Kidney glomerular epithelial cell (primary cell): ENCODE measurements at regions not wholly inside any gene's neighbourhood (a gene's known extent, or its start where the extent isn't known, plus 50 kb on each side); places are given as distances from the start of the nearest gene placed in this dataset.
A peak's percentile ranks its signal among the peaks of the same experiment; 100 is the strongest.

Experiments used
- DNase-seq: peaks from one replicate; lab custom pipeline; 2025; lab: John Stamatoyannopoulos, UW

DNA sequence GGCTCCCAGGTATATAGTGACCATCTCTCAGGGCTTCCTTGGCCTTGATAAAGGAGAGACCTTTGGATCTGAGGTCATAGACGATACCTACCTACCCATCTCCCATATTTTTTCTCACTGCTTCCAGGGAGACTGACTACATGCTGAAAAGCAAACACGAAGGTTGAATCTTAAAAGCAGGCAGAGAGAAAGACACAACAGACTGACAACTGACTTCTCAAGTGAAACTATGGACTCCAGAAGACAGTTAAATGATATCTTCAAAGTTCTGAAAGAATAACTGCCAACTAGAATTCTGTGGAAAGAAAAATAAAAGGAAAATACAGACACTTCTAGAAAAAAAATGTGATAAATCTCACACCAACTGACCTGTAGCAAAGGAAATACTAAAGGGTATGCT, 76.5 kb upstream of the HAAO start:
- no peak for DNase-seq

DNA sequence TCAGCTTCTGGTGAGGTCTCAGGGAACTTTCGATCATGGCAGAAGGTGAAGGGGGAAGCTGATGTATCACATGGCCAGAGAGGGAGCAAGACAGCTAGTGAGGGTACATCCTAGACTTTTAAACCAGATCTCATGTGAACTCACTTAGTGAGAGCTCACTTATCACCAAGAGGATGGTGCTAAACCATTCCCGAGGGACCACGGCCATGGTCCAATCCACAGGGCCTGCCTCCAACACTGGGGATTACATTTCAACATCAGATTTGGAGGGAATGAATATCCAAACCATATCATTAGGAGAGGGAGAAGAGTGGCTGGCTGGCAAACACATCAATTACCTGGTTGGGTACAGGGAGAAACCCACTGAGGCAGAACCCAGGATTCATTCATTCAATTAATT, 75.7 kb upstream of the HAAO start:
- DNase-seq: no peak

DNA sequence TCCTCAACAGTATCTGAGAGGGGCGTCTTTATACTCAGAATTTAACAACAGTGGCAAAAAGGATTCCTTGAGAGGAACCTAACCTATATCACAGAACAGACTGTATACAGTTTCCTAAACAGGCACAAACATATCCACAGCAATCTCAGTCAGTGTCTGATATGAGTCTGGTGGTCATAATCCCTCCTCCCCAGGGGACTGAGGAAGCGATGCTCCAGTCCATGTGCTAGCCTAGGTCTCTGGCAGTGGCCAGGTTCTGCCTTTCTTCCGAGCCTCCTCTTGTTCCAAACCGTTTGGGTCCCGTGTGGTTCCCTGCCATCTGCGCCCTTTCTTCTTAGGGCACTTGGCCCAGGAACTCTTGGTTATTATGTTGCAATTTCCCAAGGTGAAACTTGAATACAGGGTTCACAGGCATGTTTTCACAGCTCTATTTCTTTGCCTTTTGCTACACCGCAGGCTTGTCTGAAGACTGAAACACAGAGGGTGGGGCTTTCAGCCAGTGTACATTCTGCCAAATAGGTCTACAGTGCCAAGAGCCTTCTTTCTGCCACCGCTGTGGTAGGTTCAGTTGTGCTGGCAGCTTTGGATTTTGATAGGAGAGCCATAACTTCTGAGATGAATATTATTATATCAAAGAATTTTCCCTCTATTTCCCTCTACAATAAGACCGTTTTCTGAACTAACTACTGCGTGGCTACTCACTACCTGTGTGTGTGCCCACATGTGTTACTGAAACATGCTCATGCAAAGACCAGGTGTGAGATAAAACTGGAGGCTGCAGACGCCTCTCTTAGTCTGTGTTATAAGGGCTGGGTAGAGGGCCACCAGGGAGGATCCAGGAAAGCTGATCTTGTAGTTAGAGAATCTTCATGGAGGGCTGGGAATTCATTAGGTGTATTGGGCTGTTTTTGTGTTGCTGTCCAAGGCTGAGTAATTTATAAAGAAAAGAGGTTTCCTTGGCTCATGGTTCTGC, 75.0 kb upstream of the HAAO start:
- DNase-seq: no peak

DNA sequence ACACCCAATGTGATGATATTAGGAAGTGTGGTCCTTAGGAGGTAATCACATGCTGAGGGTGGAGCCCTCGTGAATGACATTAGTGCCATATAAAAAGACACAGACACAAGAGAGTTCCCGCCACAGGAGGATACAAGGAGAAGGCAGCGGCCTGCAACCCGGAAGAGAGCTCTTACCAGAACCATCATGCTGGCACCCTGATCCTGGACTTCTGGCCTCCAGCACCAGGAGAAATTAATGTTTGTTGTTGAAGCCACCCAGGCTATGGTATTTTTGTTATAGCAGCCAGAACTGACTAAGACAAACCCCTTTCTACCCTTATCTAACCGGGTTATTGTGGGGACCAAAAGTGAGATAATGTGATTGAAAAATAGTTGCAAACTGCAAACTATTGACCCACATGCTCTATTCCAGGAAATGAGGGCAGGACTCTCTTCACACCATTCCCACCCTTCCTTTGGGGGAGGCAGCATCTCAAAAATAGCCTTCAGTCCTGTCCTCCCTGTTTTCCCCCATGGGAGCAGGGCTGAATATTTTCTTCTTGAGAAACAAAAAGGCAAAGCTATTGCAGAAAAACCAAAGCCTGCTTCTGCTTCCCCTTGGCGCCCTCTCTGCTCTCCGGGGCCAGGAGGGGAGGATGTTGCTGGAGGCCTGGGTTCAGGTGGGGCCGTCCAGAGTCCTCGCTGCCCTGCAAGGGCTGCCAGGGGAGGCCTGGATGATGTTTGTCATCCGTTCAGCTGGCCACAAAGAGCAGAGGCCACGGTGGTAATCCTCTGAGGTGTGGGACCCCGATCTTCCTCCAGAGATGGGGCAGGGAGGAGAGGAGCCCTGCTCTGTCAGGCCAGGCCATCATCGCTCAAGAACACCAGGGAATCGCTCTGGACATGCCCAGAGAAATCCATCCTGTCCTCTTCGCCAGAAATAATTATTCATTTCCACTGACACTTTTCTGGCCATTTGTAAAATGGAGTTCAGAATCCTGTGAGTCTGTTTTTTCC, 73.8 kb upstream of the HAAO start:
- DNase-seq: no peak

DNA sequence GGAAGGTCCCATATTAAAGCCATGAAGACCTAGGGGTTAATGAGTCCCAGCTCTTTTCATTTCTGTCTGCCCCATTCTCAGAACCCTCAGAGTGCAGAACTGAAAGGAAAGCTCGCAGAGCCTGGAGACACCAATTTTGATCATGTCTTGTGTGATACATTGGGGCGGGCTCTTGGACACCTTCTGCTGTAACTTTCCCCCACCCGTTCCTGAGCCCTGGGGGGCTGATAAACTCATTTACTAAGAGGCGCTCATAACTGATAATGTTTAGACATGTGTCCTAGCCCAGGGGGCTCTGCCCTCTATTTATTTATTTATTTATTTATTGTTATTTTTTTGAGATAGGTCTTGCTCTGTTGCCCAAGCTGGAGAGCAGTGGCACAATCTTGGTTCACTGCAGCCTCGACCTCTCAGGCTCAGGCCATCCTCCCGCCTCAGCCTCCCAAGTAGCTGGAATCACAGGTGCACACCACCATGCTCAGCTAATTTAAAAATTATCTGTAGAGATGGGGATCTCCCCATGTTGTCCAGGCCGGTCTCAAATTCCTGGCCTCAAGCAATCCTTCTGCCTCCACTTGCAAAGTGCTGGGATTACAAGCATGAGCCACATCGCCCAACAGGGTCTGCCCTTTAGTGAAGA, 72.4 kb upstream of the HAAO start:
- no peak for DNase-seq

DNA sequence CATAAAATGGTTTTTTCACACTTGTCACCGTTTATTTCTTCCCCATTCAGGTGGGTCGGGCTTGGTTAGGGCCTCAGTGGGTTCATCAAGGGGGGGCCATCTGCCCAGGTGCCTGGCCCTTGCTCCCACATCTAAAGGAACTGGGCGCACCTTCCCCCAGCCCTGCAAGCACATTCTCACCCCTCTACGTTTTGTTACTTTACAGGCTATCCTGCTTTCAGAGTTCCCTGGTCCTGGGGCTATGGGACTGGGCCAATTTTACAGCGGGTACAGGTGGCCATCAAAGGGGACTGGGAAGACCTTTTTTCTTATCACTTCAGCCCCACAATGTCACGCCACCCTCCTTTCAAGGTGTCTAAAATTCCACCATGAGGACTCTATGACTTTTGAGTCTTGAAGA, 71.8 kb upstream of the HAAO start:
- DNase-seq: no peak

DNA sequence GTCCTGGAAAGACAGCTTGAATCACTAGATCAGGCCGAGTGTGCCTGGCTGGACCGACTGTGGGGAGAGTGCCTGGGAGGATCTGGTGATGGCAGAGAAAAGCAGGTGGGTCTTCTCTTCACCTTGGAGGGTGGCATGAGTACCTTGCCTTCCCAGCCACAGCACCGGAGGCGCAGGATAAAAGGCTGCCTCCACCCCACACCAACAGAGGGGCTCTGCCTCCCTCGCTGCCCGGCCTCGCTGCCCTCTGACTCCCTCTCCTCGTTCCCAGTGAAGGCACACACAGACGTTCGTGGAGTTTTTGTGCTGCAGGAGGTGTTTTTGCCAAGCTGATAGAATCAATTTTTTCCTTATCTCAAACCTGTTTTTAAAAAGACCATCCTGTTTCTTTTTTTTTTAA, 71.4 kb upstream of the HAAO start:
- no peak for DNase-seq

DNA sequence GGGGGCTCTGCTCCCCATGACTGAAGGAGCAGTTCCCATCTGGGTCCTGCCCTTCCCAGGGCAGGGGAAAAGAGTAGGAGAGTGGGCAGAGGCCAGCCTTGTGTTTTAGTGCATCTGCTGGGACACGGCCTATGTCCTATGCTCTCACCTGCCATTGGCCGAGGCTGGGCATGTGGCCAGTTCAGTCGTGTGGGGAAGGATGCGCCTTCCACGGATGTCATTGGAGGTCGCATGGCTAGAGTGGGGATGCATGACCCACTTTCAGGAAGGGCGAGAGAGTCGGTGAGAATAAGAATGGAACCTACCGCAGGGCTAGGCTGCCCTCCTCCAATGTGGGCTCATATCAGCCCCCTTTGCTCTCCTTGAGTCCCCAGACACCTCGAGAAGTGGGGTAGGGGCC, 70.9 kb upstream of the HAAO start:
- DNase-seq: no peak

DNA sequence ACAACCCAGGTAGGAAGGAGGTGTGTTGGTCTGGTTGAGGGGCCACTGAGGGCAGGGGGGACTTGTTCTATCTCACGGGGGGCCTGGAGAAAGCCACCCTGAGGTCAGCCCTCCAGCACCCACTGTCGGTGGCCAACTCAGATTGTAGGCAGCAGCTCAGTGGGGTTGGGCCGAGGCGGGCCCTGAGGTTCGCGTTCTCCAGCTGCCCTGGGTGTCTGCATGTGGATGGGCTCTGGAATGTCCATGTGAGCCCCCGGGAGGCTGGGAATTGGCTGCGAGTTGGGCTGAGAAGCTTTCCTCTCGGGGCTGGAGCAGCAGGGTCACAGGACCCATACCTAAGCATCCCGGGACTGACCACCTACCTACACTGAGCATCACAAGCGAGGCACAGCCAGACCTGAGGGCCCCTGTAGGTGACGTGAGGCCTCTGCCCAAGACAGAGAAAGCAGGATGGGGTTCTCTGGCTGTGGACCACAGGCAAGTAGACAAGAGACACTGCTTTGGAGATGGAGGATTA, 70.3 kb upstream of the HAAO start:
- no peak for DNase-seq

DNA sequence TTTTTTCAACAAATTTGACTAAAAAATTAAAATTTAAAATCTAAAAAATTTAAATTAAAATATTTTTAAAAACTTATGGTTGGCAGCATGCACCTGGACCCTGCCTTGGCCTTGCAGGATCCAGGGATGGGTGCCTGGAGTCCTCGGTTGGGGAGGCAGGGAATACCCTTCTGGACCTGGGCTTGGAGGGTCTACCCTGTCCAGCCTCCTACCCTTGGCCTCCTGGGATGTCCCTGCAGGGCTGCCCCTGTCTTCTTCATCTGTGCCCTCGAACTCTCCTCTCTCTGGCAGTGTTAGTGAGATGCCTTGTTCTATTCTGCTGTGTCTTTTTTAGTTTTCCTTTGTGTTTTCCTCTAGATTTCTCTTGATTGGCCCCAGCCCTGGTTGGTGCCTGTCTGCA, 68.9 kb upstream of the HAAO start:
- no peak for DNase-seq

DNA sequence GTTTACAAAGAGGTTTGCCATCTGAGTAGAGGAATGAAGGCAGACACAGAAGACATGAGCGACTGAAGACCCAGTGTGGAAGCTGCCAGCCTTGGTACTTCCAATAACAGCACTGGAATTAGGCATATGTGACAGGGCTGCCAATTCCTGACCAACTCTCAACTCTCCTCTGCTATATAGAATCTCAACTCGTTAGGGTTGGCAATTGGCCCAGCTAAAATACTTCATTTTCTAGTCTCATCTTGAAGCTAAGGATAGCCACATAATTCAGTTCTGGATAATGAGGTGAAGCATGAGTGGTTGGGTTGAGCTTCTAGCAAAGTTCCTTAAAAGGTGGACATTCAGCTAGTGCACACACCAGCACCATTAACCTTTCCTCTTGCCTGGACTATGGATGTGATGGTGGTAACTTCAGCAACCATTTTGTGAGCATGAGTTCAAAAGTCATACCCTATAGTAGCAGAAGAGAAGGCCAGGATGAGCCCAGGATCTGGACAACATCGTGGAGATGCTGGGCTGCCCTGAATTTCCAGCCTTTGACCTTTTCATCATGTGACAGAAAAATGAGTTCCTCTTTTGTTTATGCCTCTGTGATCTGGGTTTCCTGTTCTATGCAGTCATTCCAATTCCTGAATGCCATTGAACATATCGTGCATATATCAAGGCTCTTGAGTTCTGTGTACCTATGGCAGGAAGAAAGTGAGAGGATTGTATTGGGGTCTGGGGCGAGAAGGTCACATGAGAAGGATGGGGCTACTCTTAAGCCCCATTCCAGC, 68.1 kb upstream of the HAAO start:
- no peak for DNase-seq

DNA sequence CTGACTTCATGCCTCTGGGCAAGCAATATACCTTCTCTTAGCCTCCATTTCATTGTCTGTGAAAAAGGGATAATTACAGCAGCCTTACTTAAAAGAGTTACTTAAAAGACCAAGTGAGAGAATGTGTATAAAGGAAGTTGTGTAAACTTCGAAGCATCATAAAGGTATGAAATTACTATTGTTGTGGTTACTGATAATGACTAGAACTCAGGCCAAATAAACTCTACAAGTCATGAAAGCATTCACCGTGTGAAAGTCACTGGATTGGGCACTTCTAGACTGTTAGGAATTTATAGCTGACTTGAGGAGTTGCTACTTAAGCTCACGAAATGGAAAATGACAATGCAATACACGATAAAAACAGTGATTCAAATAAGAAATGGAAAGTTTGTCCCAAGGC, 67.4 kb upstream of the HAAO start:
- peak; percentile 50 for DNase-seq

DNA sequence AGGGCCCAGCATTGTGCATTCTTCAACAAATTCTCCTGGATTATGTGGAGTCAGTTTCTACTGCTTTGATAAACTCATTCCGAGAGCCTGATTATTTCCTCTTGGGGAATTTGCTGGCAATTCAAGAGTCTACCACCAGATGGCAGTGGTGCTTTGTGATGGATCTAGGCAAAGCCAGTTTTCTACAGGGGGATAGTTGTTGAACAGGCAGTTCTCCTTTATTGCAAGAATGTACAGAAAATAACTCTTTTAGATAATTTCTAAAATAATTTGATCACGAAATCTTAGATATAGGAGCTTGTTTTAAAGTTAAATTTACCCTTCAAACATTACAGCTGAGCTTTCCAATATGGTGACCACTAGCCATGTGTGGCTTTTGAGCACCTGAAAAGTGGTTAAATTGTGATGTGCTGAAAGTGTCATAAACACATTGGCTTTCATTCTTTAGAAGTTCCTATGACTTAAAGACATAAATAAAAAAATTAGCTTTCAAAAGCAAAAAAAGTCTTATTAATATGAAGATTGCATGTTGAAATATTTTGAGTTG, 66.7 kb upstream of the HAAO start:
- DNase-seq: peak; percentile 85

DNA sequence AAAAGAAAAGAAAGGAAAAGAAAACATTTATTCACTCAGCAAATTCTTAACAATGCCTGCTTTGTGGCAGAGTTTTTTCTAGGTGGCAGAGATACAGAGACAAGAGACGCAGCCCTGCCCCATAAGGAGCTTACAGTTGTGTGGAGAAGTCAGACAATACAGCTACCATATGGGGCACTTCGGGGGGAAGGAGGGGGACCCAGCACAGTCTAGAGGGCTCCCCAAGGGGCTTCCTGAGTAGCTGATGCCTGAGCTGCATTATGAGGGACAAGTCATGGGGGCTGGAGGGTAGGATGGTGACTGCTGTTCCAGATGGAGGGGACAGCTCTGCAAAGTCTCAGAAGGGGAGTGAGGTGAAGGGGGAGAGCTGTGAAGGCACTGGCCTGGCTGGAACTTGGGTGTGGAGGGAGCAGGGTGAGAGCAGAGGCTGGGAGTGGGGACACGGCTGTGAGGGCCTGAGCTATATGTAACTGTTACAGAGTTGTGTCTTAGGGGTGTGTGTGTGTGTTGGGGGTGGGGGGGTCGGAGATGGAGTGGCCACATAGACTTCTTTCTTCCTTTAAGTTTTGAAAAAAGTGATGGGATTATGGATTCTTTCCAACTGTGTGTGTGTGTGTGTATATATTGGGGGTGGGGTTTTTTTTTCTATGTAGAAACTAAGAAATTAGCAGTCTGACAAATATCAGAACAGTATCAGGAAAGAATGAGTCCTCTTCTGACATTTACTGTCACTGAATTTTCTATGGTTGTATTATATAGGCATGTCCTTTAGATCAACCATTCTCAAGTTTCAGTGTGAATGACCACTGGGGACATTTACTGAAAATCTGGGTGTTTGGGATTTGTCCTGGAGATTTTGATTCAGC, 66.0 kb upstream of the HAAO start:
- DNase-seq: no peak

DNA sequence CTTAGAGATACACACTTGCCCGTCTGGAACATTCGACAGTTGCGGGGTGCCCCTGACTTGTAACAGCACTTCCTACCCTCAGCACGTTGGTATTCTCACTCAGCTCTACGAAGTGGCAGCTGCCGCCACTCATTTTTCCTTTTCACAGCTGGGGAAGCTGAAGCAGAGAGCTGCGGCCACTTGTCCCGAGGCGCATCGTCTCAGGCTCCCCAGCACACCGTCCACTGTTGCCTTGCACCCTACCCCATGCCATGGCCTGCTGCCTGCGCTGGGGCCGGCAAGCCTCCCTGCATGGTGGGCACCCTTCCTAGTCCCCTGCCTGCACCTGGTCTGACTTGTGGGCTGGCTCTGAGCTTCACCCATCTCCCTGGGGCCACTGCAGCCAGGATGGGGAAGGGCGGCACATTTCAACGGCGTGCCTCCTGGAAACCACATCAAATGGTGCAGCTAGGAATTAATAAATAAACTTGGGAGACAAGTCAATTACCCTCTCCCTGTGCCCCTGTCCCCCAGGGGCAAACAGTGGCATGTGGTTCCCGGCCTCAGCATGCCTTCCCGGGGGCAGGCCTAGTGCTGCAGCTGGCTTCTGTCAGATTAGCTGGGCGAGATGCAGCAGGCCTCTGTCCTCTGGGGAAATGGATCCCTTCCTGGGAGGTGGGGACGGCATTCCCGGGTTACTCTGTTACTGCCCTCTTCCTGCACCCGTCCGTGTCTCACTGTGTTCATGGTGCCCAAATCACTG, 64.7 kb upstream of the HAAO start:
- no peak for DNase-seq

DNA sequence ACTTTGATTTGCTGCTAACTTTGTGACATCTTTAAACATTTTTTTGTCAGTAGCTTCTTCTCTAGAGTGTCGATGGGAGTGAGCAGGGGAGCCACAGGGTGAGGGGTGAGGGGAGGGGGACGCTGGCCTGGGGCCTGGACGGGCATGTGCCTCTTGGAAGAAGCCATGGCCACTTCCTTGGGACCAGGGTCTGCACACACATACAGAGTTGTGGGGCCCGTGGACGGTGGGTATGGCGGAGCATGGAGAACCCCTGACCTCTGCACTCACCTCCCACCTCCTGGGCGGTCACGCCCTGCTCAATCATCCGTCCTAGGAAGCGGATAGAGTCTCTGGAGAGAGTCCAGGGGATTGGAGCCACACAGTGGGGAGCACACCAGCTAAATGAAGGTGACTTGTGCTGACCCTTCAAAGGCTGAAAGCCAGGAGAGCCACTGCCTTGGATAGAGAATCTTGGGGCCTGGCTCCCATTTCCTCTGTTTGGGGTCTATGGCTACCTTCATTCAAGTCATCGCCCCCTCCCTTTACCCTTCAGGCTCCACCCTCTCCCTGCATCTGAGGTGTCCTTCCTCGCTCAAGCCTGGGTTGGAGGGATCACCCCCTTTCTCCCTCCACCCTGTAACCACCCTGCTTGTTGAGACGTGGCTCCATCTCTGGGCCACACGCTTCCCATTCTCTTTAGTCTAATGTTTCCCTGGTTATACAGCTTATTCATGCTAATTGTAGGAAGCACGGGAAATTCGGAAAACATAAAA, 63.9 kb upstream of the HAAO start:
- DNase-seq: no peak

DNA sequence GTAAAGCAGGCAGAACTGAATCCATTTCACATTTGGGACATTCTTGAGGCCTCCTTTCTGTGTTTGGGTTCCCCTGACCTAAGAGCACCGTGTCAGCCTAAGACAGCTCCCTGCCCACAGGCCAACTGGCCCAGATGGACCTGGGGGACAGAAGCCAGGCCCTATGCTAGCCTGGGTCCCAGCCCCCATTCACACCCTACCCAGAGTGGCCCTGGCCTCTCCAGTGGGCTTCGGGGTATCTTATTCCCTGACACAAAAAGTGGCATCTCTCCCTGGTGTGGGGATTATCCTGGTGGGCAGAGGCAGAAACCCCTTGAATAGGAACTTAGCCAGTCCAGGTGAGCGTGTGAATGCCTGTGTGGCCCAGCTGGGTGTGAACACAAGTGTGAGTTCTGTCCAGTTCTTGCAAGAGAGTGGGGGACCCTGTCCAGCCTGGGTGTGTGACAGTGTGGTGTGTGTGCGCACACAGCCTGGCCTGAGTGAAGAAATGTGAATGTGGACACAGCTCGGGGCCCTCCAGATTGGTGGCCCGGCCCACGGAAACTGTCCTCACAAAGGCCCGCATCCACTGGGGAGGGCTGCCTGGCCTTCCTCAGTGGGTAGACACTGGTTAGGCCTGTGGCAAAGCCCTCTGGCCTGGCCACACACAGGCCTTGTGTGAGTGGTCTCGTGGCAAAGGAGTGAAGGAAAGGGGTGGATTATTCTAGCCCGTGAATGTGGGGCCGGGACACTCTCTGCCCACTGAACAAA, 63.0 kb upstream of the HAAO start:
- no peak for DNase-seq
